ENCODE measurements at regions not wholly inside any gene's neighbourhood (a gene's known extent, or its start where the extent isn't known, plus 50 kb on each side); places are given as distances from the start of the nearest gene placed in this dataset.

DNA sequence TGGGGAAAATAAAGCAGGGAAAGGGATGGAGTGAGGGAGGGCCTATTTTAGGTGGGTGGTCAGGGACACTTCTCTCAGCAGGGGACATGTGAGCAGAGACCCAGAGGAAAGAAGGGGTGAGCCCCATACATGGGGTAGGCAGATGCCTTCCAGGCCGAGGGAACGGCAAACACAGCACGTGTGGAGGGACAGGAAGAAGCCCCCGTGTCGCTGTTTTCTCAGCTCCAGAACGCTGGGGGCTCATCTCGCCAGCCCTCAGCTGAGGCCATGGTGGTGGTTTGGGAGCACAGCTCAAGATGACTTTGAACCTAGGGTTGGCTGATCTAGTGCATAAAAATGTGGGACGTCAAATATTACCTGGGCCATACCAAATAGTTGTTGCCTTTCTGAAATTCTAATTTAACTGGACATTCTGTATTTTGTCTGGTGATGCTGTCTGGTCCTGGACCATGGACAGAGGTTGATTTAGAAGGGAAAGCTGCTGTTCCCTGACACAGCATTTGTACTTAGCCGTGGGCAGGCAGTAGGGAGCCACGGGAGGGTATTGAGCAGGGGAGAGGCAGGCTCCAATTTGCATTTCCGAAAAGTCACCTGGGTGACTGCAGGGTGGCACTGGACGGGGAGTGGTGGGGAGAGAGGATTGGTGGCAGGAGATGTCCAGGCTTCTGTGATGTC, 53.1 kb upstream of the RUNX3 start:
- DNase-seq: no peak

DNA sequence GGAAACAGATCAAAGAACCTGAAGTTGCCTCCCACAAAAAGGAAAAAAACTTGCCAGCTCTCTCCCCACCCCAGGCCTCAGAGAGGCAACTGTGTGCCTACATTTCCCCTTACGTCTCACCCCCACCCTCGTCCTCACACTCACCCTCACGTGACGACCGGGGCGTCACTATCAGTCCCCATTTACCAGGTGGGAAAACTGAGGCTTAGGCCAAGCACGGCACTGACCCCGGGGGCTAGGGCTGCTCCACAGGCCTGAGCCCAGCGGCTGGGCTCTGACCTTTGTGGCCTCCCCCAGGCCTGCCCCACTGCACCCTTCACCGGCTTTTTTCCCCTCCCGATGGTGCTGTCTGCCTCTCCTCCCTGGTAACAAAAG, 51.5 kb upstream of the RUNX3 start:
- peak; percentile 25 for DNase-seq

DNA sequence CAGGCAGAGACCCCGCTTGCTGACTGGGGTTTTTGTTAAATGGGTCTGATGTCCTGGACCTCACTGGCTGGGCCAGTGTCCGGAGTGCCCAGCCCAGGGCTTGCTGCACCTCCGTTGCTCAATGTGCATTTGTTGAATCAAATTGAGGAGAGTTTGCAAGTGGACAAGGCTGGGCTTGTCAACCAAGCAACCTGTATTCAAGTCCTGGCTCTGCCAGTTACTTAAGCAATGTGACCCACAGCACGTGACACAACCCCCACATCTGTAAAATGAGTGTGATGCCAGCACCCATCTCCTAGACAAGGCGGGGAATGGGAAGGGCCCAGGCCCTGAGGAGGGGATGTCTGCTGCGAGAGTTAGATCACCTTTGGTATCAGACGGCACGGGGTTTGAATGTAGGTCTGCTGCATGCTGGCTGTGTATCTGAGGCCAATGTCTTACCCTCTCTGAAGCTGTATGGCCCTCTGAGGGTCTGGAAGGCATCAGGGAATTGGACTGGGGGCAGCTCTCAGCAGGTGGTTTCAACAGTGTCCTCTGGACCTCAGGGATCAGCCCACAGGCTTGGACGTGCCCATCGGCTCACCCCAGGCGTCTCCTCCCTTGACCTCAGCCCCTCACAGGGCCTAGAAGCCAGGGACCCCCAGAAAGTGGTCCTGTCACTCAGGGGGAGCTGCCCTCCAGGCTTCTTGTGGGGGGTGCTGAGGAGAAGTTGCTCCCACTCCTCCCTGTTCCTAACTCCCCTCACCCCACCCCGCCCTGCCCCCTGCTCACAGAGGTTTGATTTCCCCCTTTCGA, 51.0 kb upstream of the RUNX3 start:
- no peak for DNase-seq
